Common myeloid progenitor, CD34-positive (primary cell): ENCODE measurements at regions not wholly inside any gene's neighbourhood (a gene's known extent, or its start where the extent isn't known, plus 50 kb on each side); places are given as distances from the start of the nearest gene placed in this dataset.
A peak's percentile ranks its signal among the peaks of the same experiment; 100 is the strongest.

ENCODE experiments used
- CTCF ChIA-PET: fragments of 350-600 bp; sonication (Branson Sonifier 250); formaldehyde crosslinking; loops from one replicate; lab custom pipeline; 2021; ENCODE audit warnings: antibody characterized with exemption; lab: Charles Lee
- POLR2A ChIA-PET: fragments of 350-600 bp; sonication (Branson Sonifier 250); formaldehyde crosslinking; loops from one replicate; lab custom pipeline; 2021; ENCODE audit warnings: antibody characterized with exemption; lab: Charles Lee
- DNase-seq, 3 donors: peaks; one replicate each; pipeline versions ENCODE4 v3.0.0 to v3.0.0-alpha.2; 2013
- H3K27ac ChIP-seq, 2 experiments: 1 replicate in 1 of 2; 2 replicates in 1 of 2; pipeline ENCODE4 v1.7.0; 2013; ENCODE audit warnings: inconsistent platforms in 2 of 2, low read length in 2 of 2, mild to moderate bottlenecking in 2 of 2, low read depth in 1 of 2, moderate library complexity in 1 of 2; ENCODE audit not compliant: severe bottlenecking in 2 of 2, insufficient read depth in 1 of 2, poor library complexity in 1 of 2
- H3K27me3 ChIP-seq, 5 experiments: replicated peaks in 2 of 5; 1 replicate in 3 of 5; 2 replicates in 2 of 5; pipeline versions ENCODE4 v1.6.1 to v1.7.0; 2013; ENCODE audit warnings: low read length in 4 of 5, mild to moderate bottlenecking in 2 of 5, moderate library complexity in 2 of 5, inconsistent platforms in 1 of 5; ENCODE audit not compliant: insufficient read depth in 5 of 5, control insufficient read depth in 4 of 5
- H3K36me3 ChIP-seq, 4 experiments: 1 replicate in 2 of 4; 2 replicates in 2 of 4; pipeline versions ENCODE4 v1.6.1 to v1.7.0; 2013; ENCODE audit warnings: low read length in 3 of 4, control low read depth in 1 of 4, mild to moderate bottlenecking in 1 of 4; ENCODE audit not compliant: control insufficient read depth in 4 of 4, insufficient read depth in 4 of 4
- H3K4me1 ChIP-seq, 4 experiments: 1 replicate in 3 of 4; 2 replicates in 1 of 4; pipeline versions ENCODE4 v1.6.1 to v1.7.1; 2013; ENCODE audit warnings: low read length in 3 of 4, mild to moderate bottlenecking in 3 of 4, control low read depth in 1 of 4, inconsistent platforms in 1 of 4, moderate library complexity in 1 of 4; ENCODE audit not compliant: control insufficient read depth in 4 of 4, insufficient read depth in 4 of 4; ENCODE audit errors: control extremely low read depth in 1 of 4
- H3K4me3 ChIP-seq, 7 experiments: 1 replicate in 4 of 7; 2 replicates in 3 of 7; pipeline versions ENCODE4 v1.5.1 to v1.7.0; 2013; ENCODE audit warnings: mild to moderate bottlenecking in 7 of 7, low read length in 6 of 7, moderate library complexity in 6 of 7, inconsistent platforms in 2 of 7, low read depth in 2 of 7, control low read depth in 1 of 7; ENCODE audit not compliant: insufficient read depth in 4 of 7, control insufficient read depth in 1 of 7; ENCODE audit errors: extremely low read depth in 1 of 7
- H3K9me3 ChIP-seq, 5 experiments: 1 replicate in 4 of 5; 2 replicates in 1 of 5; pipeline versions ENCODE4 v1.6.1 to v1.7.1; 2013; ENCODE audit warnings: low read length in 4 of 5, mild to moderate bottlenecking in 2 of 5, inconsistent platforms in 1 of 5, low read depth in 1 of 5, moderate library complexity in 1 of 5; ENCODE audit not compliant: control insufficient read depth in 4 of 5, insufficient read depth in 2 of 5; ENCODE audit errors: control extremely low read depth in 1 of 5
- WGBS: methylation state at CpG from one replicate; pipeline ENCODE4 v1.1.5; 2013; ENCODE audit not compliant: insufficient coverage; 5-methylcytosine and 5-hydroxymethylcytosine counted together

DNA sequence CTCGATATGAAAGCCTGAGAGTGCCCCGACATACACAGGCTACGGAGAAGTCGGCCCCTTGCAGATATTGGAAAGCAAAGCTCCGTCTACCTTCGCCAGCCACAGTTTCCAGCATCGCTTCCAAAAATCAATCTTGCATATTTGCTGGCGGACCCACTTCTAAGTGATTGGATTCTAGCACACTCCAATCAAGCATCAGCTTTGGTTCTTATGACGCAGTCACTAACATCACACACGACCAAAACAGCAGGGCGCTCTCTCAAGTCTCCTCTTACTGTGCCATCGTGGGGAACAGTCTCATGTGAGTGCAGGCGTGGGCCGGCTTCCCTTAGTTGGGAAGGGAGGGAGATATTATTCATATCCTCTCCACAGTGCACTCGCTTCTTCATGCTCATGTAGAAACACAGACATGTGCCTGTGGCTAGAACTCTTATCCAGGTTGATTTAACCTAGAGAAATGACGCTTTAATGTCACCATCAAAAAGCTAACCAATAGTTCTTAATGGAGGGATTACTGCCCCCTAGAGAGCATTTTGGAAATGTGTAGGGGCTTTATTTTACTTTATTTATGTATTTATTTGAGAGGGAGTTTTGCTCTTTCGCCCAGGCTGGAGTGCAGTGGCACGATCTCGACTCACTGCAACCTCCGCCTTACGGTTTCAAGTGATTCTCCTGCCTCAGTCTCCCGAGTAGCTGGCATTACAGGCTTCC lies 229.8 kb downstream of the SOD2 start:
- no peak overlapping the region for H3K27ac ChIP-seq
- DNase-seq, result peak in 2 of 3 donors; percentile 12 to 26
- no peaks in the 10 kb centered on the region for H3K36me3 ChIP-seq
- ChIA-PET CTCF (interaction anchor here (0.9 to 1.2 kb wide), 2 partner anchors 27 to 131 kb away, joined by 3 read pairs; no protein-coding TSS in a partner anchor), POLR2A (no interaction called here)
- H3K27me3 ChIP-seq, result peaks cover 0 to 13% (median 9%) of the 10 kb centered on the region in 5 experiments
- H3K4me3 ChIP-seq, result no peak overlapping the region
- H3K9me3 ChIP-seq, result no peaks in the 10 kb centered on the region
- no peaks in the 10 kb centered on the region for H3K4me1 ChIP-seq
- WGBS, result 87% methylated on average over 15 of the region's 22 CpGs

GRCh38 chr6:159462431-159462830 lies 230.6 kb downstream of the SOD2 start:
- no peak overlapping the region for H3K4me3 ChIP-seq
- 81% methylated on average over 6 of the region's 7 CpGs for WGBS
- H3K27me3 ChIP-seq, result peaks cover 0 to 13% (median 9%) of the 10 kb centered on the region in 5 experiments
- H3K36me3 ChIP-seq, result no peaks in the 10 kb centered on the region
- DNase-seq, result no peak
- no peak overlapping the region for H3K27ac ChIP-seq
- H3K9me3 ChIP-seq, result no peaks in the 10 kb centered on the region
- H3K4me1 ChIP-seq, result no peaks in the 10 kb centered on the region
- ChIA-PET POLR2A (no interaction called here), CTCF (interaction anchor here (0.7 to 1.2 kb wide), 2 partner anchors 28 to 47 kb away, joined by 3 read pairs; no protein-coding TSS in a partner anchor)

GRCh38 chr6:159461998-159462397 lies 231.0 kb downstream of the SOD2 start:
- POLR2A ChIA-PET, result no interaction called here
- H3K4me1 ChIP-seq, result no peaks in the 10 kb centered on the region
- CTCF ChIA-PET, result interaction anchor here (0.7 kb wide), 1 partner anchor 47 kb away, joined by 3 read pairs; no protein-coding TSS in a partner anchor
- no peak overlapping the region for H3K27ac ChIP-seq
- no CpG with 5 or more reads among the region's 1 CpG for WGBS
- no peak for DNase-seq
- H3K9me3 ChIP-seq, result no peaks in the 10 kb centered on the region
- H3K27me3 ChIP-seq, result peaks cover 0 to 13% (median 9%) of the 10 kb centered on the region in 5 experiments
- no peak overlapping the region for H3K4me3 ChIP-seq
- H3K36me3 ChIP-seq, result no peaks in the 10 kb centered on the region

DNA sequence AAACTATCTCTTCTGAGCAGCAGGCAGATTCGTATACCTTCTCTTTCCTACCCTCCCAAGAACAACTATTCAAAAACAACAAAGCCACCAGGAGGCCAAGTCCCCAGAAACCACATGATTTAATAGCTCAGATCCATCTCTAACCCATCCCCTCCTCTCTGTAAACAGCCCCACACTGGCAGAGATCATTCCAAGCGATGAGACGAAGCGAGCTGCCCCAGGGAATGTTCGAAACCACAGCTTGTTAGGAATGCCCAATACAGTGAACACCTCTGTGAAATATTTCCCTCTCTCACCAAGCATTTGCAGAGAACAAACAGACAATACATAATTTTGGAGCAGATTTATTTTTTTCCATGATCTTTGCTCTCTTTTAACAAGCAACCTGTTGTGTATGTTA lies 231.8 kb downstream of the SOD2 start:
- Histone ChIP-seq H3K36me3 (no peaks in the 10 kb centered on the region), H3K4me3 (no peak overlapping the region), H3K27me3 (peaks cover 0 to 13% (median 7%) of the 10 kb centered on the region in 5 experiments), H3K4me1 (no peaks in the 10 kb centered on the region), H3K27ac (no peak overlapping the region), H3K9me3 (no peaks in the 10 kb centered on the region)
- no peak for DNase-seq
- 60% methylated on average over 1 of the region's 5 CpGs for WGBS
- POLR2A ChIA-PET, result no interaction called here
- CTCF ChIA-PET, result interaction anchor here (1.1 kb wide), 1 partner anchor 287 kb away, joined by 3 read pairs; no protein-coding TSS in a partner anchor

DNA sequence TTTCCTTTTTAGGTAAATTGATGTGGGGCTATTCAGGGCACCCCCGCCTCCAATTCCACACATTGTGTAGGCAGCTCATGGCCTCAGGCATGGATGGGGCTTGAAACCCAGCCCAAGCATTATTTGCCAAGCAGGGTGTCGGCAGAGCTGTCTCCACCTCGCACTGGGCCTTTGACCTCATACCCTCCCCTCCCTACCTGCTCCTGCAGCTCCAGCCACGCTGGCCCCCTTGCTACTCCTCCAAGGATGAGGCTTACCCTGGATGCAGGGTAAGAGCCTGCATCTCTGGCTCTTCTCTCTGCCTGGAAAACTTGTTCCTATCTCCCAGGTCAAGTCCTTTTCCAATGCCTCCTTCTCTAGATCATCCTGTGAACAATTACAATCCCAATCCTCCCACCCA lies 232.6 kb downstream of the SOD2 start:
- ChIA-PET POLR2A (no interaction called here), CTCF (interaction anchor here (1.1 kb wide), 1 partner anchor 286 kb away, joined by 3 read pairs; no protein-coding TSS in a partner anchor)
- Histone ChIP-seq H3K36me3 (no peaks in the 10 kb centered on the region), H3K4me1 (no peaks in the 10 kb centered on the region), H3K27me3 (peaks cover 0 to 13% (median 7%) of the 10 kb centered on the region in 5 experiments), H3K9me3 (no peaks in the 10 kb centered on the region), H3K4me3 (no peak overlapping the region), H3K27ac (no peak overlapping the region)
- DNase-seq, result no peak
- WGBS, result 80% methylated on average over 3 of the region's 4 CpGs

DNA sequence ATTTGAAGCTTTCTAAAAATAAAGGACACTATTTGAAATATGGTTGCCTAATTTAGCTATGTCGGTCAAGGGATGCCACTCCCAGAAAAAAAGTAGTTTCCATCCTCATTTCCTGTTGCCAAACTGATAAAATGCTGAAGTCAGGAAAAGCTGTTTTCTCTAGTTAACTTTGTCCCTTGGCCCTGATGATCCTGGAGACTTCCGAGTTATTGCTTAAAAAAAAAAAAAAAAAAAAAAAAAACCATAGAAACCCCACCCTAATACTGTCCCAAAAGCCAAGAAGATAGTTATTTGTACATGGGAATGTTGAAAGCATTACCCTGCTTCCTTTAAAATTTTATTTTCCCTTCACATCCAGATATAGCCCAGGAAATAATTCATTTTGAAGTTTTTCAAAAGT lies 236.7 kb downstream of the SOD2 start:
- H3K27me3 ChIP-seq, result peaks cover 0 to 12% (median 7%) of the 10 kb centered on the region in 5 experiments
- no peak for DNase-seq
- H3K9me3 ChIP-seq, result no peaks in the 10 kb centered on the region
- CTCF ChIA-PET, result interaction anchor here (0.6 kb wide), 1 partner anchor 107 kb away, joined by 3 read pairs; no protein-coding TSS in a partner anchor
- H3K4me3 ChIP-seq, result no peak overlapping the region
- H3K4me1 ChIP-seq, result no peaks in the 10 kb centered on the region
- POLR2A ChIA-PET, result interaction anchor here (0.6 kb wide), 1 partner anchor 37 kb away, joined by 3 read pairs; no protein-coding TSS in a partner anchor
- WGBS, result no CpG with 5 or more reads among the region's 2 CpGs
- no peak overlapping the region for H3K27ac ChIP-seq
- no peaks in the 10 kb centered on the region for H3K36me3 ChIP-seq

- Histone ChIP-seq H3K27me3 (peaks cover 0 to 7% (median 4%) of the 10 kb centered on the region in 5 experiments), H3K4me1 (no peaks in the 10 kb centered on the region), H3K9me3 (no peaks in the 10 kb centered on the region), H3K27ac (no peak overlapping the region), H3K36me3 (no peaks in the 10 kb centered on the region), H3K4me3 (no peak overlapping the region)
- WGBS, result 67% methylated on average over 3 of the region's 15 CpGs
- no peak for DNase-seq
- ChIA-PET CTCF (interaction anchor here (0.6 kb wide), 1 partner anchor 107 kb away, joined by 3 read pairs; no protein-coding TSS in a partner anchor), POLR2A (interaction anchor here (0.6 kb wide), 1 partner anchor 36 kb away, joined by 3 read pairs; no protein-coding TSS in a partner anchor)
Observed at GRCh38 chr6:159455700-159456274, 237.3 kb downstream of the SOD2 start.
